SU-DHL-6 (cell line): ENCODE measurements at regions not wholly inside any gene's neighbourhood (a gene's known extent, or its start where the extent isn't known, plus 50 kb on each side); places are given as distances from the start of the nearest gene placed in this dataset.

ENCODE experiments used
- EZH2phosphoT487 ChIP-seq: fragments of 200-600 bp; sonication (generic), shearing (Covaris generic); conservative IDR thresholded peaks from 2 replicates; pipeline ENCODE4 v1.6.1; 2018; ENCODE audit warnings: mild to moderate bottlenecking, antibody characterized with exemption, low read length, moderate library complexity, mixed read lengths
- TF ChIP-seq, protein P1 (sequence below): fragments of 200-600 bp; sonication (generic); IDR thresholded peaks from one replicate; pipeline ENCODE4 v1.5.1; 2017; ENCODE audit warnings: antibody characterized with exemption, mild to moderate bottlenecking, low read length, moderate library complexity; ENCODE audit not compliant: insufficient read depth, poor library complexity, severe bottlenecking

DNA sequence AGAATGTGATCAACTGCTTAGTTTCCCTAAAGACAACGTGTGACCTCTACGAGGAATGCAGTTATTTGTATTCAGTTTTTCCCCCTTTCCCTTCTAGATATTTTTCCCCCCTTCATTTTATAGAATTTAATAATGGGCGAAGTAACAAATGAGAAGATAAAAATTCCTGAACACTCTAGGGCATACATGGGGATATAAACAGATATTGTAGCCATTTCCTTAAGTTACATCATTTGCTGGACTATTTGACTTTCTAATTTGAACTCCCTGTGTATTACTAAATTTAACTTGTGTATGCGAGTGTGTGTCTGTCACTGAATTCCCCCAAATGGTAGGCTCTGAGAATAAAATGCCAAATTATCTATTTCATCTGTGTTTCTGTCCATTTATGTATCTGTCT is 99.0 kb upstream of the ZFP64 start:
- TF ChIP-seq, protein P1, sequence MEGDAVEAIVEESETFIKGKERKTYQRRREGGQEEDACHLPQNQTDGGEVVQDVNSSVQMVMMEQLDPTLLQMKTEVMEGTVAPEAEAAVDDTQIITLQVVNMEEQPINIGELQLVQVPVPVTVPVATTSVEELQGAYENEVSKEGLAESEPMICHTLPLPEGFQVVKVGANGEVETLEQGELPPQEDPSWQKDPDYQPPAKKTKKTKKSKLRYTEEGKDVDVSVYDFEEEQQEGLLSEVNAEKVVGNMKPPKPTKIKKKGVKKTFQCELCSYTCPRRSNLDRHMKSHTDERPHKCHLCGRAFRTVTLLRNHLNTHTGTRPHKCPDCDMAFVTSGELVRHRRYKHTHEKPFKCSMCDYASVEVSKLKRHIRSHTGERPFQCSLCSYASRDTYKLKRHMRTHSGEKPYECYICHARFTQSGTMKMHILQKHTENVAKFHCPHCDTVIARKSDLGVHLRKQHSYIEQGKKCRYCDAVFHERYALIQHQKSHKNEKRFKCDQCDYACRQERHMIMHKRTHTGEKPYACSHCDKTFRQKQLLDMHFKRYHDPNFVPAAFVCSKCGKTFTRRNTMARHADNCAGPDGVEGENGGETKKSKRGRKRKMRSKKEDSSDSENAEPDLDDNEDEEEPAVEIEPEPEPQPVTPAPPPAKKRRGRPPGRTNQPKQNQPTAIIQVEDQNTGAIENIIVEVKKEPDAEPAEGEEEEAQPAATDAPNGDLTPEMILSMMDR, result no peak
- no peak for TF ChIP-seq EZH2phosphoT487
